NCI-H2107 (cell line): ENCODE measurements at regions not wholly inside any gene's neighbourhood (a gene's known extent, or its start where the extent isn't known, plus 50 kb on each side); places are given as distances from the start of the nearest gene placed in this dataset.
"Not testable (repeated sequence)": the region's sequence is repeated elsewhere in the genome, so short reads cannot be mapped to it uniquely, and the experiment has no call there.

ENCODE experiments used
- DNase-seq: peaks from one replicate; lab custom pipeline; 2025; lab: John Stamatoyannopoulos, UW

DNA sequence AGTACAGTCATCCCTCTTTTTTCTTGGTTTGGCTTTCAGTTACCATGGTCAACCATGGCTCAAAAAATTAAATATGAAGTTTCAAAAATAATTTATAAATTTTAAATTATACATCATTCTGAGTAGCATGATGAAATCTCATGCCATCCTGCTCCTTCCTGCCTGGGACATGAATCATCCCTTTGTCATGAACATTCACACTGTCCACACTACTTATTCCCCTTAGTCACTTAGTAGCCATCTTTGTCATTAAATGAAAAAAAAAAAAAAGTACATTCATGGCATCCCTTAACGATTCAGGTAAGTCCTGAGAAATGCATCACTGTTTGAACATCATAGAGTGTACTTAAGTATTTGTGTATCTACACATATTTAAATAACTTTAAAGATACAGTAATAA, 1046.3 kb downstream of the ROBO2 start:
- no peak for DNase-seq

- no peak for DNase-seq
Measured at GRCh38 chr3:78087134-78087533, 1047.2 kb downstream of the ROBO2 start.

GRCh38 chr3:78088006-78088405, 1048.1 kb downstream of the ROBO2 start:
- no peak for DNase-seq

DNA sequence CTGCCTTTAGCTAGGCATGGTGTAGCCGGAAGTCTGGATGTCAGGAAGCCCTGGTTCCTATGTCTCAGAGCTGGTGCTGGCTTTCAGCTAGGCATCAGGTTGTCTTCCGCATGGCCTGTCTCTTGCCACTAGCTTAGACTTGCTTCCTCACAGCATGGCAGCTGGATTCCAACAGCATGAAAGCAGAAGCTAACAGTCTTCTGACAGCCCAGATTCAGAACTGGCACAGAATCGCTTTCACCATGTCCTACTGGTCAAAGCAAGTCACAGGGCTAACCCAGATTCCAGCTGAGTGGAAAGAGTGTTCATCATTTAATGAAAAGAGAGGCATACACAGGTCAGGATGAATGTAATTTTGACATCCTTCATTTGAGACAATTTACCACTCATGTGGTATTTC, 1050.5 kb downstream of the ROBO2 start:
- no peak for DNase-seq

- DNase-seq, result no peak
Measured at GRCh38 chr3:78091478-78092119, 1051.7 kb downstream of the ROBO2 start.

GRCh38 chr3:78092574-78092973, 1052.7 kb downstream of the ROBO2 start:
- not testable (repeated sequence) for DNase-seq

- DNase-seq, result no peak
Measured at GRCh38 chr3:78096488-78097255, 1056.8 kb downstream of the ROBO2 start.

- no peak for DNase-seq
Measured at GRCh38 chr3:78098367-78098766, 1058.5 kb downstream of the ROBO2 start.

DNA sequence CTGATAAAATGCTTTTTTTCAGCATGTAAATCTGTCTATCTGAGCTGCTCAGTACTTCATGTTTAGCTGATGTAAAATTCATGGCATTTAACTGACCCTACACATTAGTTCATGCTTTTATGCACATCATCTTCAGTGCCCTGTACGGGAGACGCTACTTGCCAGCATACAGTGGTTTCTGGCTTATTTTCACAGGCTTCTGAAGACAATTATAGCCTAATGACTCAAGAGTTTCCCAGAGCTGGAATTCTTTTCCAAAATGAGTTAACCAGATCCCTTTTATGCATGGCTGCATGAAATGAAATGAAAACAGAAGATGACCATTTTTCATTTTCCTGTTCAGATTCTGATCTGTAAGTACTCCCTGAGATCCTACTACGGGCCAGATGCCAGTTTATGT, 1061.5 kb downstream of the ROBO2 start:
- no peak for DNase-seq

- not testable (repeated sequence) for DNase-seq
Measured at GRCh38 chr3:78108269-78108961, 1068.5 kb downstream of the ROBO2 start.

- DNase-seq, result no peak
Measured at GRCh38 chr3:78112291-78113010, 1072.6 kb downstream of the ROBO2 start.

GRCh38 chr3:78115983-78116382, 1076.1 kb downstream of the ROBO2 start:
- no peak for DNase-seq

GRCh38 chr3:78116874-78117273, 1077.0 kb downstream of the ROBO2 start:
- no peak for DNase-seq

GRCh38 chr3:78123058-78123457, 1083.2 kb downstream of the ROBO2 start:
- DNase-seq, result no peak

GRCh38 chr3:78129707-78130106, 1089.8 kb downstream of the ROBO2 start:
- no peak for DNase-seq

- no peak for DNase-seq
Measured at GRCh38 chr3:78130741-78131290, 1090.9 kb downstream of the ROBO2 start.

- DNase-seq, result no peak
Measured at GRCh38 chr3:78134496-78134895, 1094.6 kb downstream of the ROBO2 start.

DNA sequence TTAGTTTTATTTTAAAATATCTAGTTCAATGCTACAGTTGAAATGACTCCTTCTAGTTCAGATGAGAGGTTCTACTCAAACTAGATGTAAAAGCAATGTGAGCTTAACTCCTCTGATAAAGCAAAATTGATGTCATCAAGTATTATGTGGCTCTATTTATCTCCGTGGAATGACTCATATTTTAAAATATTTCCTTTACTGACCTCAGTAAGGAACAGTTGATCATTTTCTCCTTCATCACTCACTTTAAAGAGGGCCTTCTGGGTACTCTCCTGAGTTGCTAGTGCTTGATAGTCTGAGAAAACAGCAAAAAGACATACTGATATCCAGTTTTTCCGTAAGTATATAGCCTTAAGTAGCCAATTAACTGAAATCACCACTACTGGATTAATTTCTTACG, 1099.3 kb downstream of the ROBO2 start:
- DNase-seq, result no peak

GRCh38 chr3:78140274-78140673, 1100.4 kb downstream of the ROBO2 start:
- DNase-seq, result no peak

GRCh38 chr3:78140866-78141265, 1101.0 kb downstream of the ROBO2 start:
- DNase-seq, result no peak

- no peak for DNase-seq
Measured at GRCh38 chr3:78141269-78141668, 1101.4 kb downstream of the ROBO2 start.

DNA sequence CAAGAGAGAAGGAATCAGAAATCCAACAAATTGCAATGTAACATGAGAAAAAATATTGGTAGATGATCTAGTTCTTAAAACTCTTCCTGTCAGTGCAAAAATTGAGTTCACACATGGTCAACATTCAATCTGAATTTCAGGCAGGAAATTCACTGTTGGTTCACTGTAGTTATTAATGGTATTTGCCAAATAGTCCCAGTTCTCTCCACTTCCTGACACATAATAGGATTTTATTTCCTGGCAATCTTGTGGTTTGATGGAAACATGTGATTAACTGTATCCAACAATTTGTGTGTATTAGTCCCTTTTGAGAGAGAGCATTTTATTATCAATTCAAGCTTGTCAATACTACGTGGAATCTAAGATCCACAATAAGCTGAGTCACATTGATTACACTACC, 1103.1 kb downstream of the ROBO2 start:
- DNase-seq, result no peak
